ENCODE measurements at regions not wholly inside any gene's neighbourhood (a gene's known extent, or its start where the extent isn't known, plus 50 kb on each side); places are given as distances from the start of the nearest gene placed in this dataset.

GRCh38 chr3:5767304-5767703 lies 579.8 kb downstream of the EDEM1 start:
- TF ChIP-seq CTCF (IDR thresholded peaks at IDR 0.05; ENCODE audit: extremely low read depth in 1 of 2, insufficient read depth in 1 of 2, low read depth in 1 of 2, low read length in 2 of 2) (no peak), POLR2AphosphoS5 (IDR thresholded peaks at IDR 0.05; ENCODE audit: insufficient read depth, low read depth, low read length) (no peak), POLR2A (IDR thresholded peaks at IDR 0.05; ENCODE audit: low read depth, low read length) (no peak), MAX (IDR thresholded peaks at IDR 0.05; ENCODE audit: insufficient read depth, insufficient read length) (no peak)

Data from endothelial cell of umbilical vein (primary cell).